Astrocyte (in vitro differentiated cells and primary cell): ENCODE measurements at regions not wholly inside any gene's neighbourhood (a gene's known extent, or its start where the extent isn't known, plus 50 kb on each side); places are given as distances from the start of the nearest gene placed in this dataset.

ENCODE experiments used
- EZH2 ChIP-seq: IDR thresholded peaks from 2 replicates; pipeline ENCODE4 v1.6.1; 2012; ENCODE audit warnings: mild to moderate bottlenecking, low read length, inconsistent platforms; ENCODE audit not compliant: insufficient read depth
- TF ChIP-seq, protein P1 (sequence below): IDR thresholded peaks from 2 replicates; pipeline ENCODE4 v1.5.1; 2011; ENCODE audit warnings: low read depth, mild to moderate bottlenecking, inconsistent platforms, low read length, moderate library complexity; ENCODE audit not compliant: insufficient read depth

DNA sequence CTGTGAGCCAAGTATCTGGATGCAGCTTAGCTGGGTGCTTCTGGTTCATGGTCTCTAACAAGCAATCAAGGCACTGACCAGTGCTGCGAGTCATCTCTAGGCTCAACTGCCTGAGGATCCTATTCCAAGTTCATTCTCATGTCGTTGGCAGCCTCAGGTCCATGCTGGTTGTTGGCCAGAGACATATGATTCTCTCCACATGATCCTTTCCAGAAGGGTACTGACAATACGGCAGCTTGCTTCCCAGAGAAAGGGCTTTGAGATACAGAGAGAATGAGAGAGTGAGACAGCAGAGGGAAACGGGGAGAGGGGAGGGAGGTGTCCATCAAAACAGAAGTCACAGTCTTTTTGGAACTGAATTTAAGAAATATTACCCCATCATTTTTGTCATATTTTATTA, 405.6 kb downstream of the XPNPEP1 start:
- TF ChIP-seq, protein P1, sequence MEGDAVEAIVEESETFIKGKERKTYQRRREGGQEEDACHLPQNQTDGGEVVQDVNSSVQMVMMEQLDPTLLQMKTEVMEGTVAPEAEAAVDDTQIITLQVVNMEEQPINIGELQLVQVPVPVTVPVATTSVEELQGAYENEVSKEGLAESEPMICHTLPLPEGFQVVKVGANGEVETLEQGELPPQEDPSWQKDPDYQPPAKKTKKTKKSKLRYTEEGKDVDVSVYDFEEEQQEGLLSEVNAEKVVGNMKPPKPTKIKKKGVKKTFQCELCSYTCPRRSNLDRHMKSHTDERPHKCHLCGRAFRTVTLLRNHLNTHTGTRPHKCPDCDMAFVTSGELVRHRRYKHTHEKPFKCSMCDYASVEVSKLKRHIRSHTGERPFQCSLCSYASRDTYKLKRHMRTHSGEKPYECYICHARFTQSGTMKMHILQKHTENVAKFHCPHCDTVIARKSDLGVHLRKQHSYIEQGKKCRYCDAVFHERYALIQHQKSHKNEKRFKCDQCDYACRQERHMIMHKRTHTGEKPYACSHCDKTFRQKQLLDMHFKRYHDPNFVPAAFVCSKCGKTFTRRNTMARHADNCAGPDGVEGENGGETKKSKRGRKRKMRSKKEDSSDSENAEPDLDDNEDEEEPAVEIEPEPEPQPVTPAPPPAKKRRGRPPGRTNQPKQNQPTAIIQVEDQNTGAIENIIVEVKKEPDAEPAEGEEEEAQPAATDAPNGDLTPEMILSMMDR: no peak
- no peak for TF ChIP-seq EZH2
